ENCODE measurements at regions not wholly inside any gene's neighbourhood (a gene's known extent, or its start where the extent isn't known, plus 50 kb on each side); places are given as distances from the start of the nearest gene placed in this dataset.

DNA sequence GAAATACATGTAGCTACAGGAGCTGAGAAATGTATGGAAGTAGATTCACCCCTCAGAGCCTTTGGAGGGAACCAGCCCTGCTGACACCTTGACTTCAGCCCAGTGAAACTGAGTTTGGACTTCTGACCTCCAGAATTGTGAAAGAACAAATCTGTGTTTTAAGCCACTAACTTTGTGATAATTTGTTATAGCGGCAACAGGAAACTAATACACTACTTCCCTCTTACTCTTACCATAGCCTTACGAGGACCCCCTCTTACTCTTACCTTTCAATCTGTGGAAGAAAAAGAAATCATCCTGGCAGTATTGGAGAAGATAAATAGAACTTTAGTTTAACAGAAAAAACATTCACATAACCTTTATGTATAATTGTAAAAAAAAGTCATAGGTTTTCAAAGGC, 353.6 kb upstream of the USP24 start:
- ChIA-PET CTCF (ENCODE audit: partially characterized antibody) (interaction anchor here (1.6 kb wide), 1 partner anchor 189 kb away, joined by 5 read pairs; no protein-coding TSS in a partner anchor), POLR2A (ENCODE audit: partially characterized antibody) (no interaction called here)
- no peak overlapping the region for H2BK20ac ChIP-seq (ENCODE audit: low read length)
- no peak overlapping the region for H4K91ac ChIP-seq (replicated peaks; ENCODE audit: insufficient read length, low read length)
- H3K36me3 ChIP-seq (ENCODE audit: control insufficient read depth in 2 of 4, insufficient read depth in 4 of 4, low read length in 3 of 4): no peaks in the 10 kb centered on the region
- H3K9me3 ChIP-seq (ENCODE audit: insufficient read depth in 2 of 2, low read depth in 1 of 2, low read length in 1 of 2): peaks cover 14 to 23% of the 10 kb centered on the region in 2 experiments
- no peak overlapping the region for H3K4me2 ChIP-seq (ENCODE audit: insufficient read depth in 1 of 2, low read depth in 2 of 2, low read length in 2 of 2)
- H2BK120ac ChIP-seq (replicated peaks; ENCODE audit: low read depth, low read length): no peak overlapping the region
- no peak overlapping the region for H2BK12ac ChIP-seq (ENCODE audit: low read depth, low read length)
- no peaks in the 10 kb centered on the region; a peak in 1 of 7 replicates for H3K4me1 ChIP-seq (replicated peaks in 1 of 4; ENCODE audit: control insufficient read depth in 3 of 4, insufficient read depth in 4 of 4, low read length in 3 of 4)
- no peak overlapping the region for H3K27ac ChIP-seq (ENCODE audit: low read depth, low read length)
- no peak overlapping the region for H3K14ac ChIP-seq (ENCODE audit: insufficient read length)
- no peak overlapping the region for H2BK5ac ChIP-seq (ENCODE audit: low read depth, low read length)
- H2AK5ac ChIP-seq (ENCODE audit: low read depth, low read length): no peak overlapping the region
- H4K5ac ChIP-seq (ENCODE audit: insufficient read length, low read depth, low read length): no peak overlapping the region
- no peak overlapping the region for H4K8ac ChIP-seq (ENCODE audit: extremely low read depth, insufficient read depth, low read length)
- H3K27me3 ChIP-seq (replicated peaks in 1 of 4; ENCODE audit: control insufficient read depth in 3 of 4, extremely low read depth in 1 of 4, insufficient read depth in 3 of 4, low read length in 3 of 4): no peaks in the 10 kb centered on the region
- H3K23ac ChIP-seq (ENCODE audit: insufficient read length): no peak overlapping the region
- no peaks in the 10 kb centered on the region for H3K23me2 ChIP-seq (ENCODE audit: low read depth, low read length)
- no peaks in the 10 kb centered on the region for H4K20me1 ChIP-seq (replicated peaks in 1 of 2; ENCODE audit: control insufficient read depth in 1 of 2, insufficient read depth in 2 of 2, low read length in 2 of 2)
- no peak for DNase-seq (ENCODE audit: low read depth in 1 of 2, low spot score in 2 of 2)
- TF ChIP-seq ZNF274 (IDR thresholded peaks at IDR 0.05; ENCODE audit: borderline replicate concordance, extremely low read depth, low read length) (no peak), SP2 (IDR thresholded peaks at IDR 0.05; ENCODE audit: low read length) (no peak), JUND (IDR thresholded peaks at IDR 0.05; ENCODE audit: low read length) (no peak)
- H2BK15ac ChIP-seq (ENCODE audit: low read length): no peak overlapping the region
- no peaks in the 10 kb centered on the region for H3K79me2 ChIP-seq (ENCODE audit: control insufficient read depth in 1 of 2, insufficient read depth in 2 of 2, low read length in 2 of 2)
- H3K18ac ChIP-seq (ENCODE audit: extremely low read depth, low read length): no peak overlapping the region
- H3K4ac ChIP-seq (replicated peaks; ENCODE audit: insufficient read length, low read depth, low read length): no peak overlapping the region
- no peaks in the 10 kb centered on the region for H3K79me1 ChIP-seq (ENCODE audit: low read depth, low read length)
- no peak overlapping the region for H3K56ac ChIP-seq (replicated peaks; ENCODE audit: insufficient read length, low read depth, low read length)
- FAIRE-seq: no peak
- no peak overlapping the region for H3K9ac ChIP-seq (replicated peaks in 1 of 4; ENCODE audit: extremely low read depth in 1 of 4, low read depth in 3 of 4, low read length in 3 of 4)
- 93% methylated on average over 2 of the region's 2 CpGs; no CpG with 5 or more reads in 1 of the 2 experiments for WGBS, 2 experiments (ENCODE audit: extremely low coverage in 1 of 2, insufficient coverage in 1 of 2, insufficient read length in 1 of 2, insufficient replicate concordance in 2 of 2, low coverage in 1 of 2, low lambda C conversion rate in 2 of 2, missing lambda C conversion rate in 1 of 2)
- H3K4me3 ChIP-seq (ENCODE audit: extremely low read depth in 1 of 4, insufficient read depth in 2 of 4, low read depth in 3 of 4, low read length in 4 of 4): no peak overlapping the region
- no peak overlapping the region for H2AFZ ChIP-seq (ENCODE audit: low read length)
